ENCODE measurements at regions not wholly inside any gene's neighbourhood (a gene's known extent, or its start where the extent isn't known, plus 50 kb on each side); places are given as distances from the start of the nearest gene placed in this dataset.

DNA sequence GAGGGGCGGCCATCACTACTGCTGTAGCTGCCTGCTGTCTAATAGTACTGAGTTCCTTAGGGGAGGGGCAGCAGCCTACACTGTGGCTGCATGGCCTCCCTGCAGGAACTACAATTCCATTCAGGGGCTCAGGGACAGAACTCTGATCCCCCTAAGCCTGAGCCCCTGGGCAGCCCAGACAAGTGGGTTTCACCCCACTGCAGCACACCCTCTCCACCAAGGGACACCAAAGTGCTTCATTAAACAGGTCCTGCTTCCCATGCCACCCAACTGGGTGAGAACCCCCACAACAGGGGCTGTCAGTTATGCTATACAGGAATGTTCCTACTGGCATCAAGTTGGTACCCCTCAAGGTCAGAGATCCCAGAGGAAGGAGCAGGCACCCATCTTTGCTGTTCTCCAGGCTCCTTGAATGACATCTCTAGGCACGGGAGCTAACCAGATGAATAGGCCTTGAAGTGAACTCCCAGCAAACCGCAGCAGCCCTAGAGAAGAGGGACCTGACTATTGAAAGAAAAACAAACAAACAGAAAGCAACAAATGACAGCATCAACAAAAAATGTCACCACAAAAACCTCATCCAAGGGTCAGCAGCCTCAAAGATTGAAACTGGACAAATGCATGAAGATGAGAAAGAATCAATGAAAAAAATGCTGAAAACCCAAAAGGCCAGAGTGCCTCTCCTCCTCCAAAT is 437.4 kb downstream of the NUF2 start:
- H3K27ac ChIP-seq (ENCODE audit: insufficient read depth, low read depth, low read length), result no peak overlapping the region
- no peaks in the 10 kb centered on the region for H3K9me1 ChIP-seq (replicated peaks; ENCODE audit: control insufficient read depth, extremely low read depth, insufficient read depth, low read length)
- no peak for FAIRE-seq
- H3K27me3 ChIP-seq (ENCODE audit: control insufficient read depth in 2 of 2, insufficient read depth in 2 of 2, low read length in 2 of 2), result no peaks in the 10 kb centered on the region
- no peak overlapping the region for H2AFZ ChIP-seq (ENCODE audit: low read depth, low read length)
- H3K4me2 ChIP-seq (ENCODE audit: insufficient read depth, low read length), result no peak overlapping the region
- no peak overlapping the region for H3K9ac ChIP-seq (replicated peaks; ENCODE audit: extremely low read depth, insufficient read depth, low read length)
- DNase-seq (ENCODE audit: low read depth, low spot score), result no peak
- POLR2A ChIA-PET, result no interaction called here
- no peak for TF ChIP-seq EZH2 (IDR thresholded peaks at IDR 0.05; ENCODE audit: borderline replicate concordance, low read depth, low read length, severe bottlenecking)
- no TSS peak for BruUV-seq (replicated peaks)
- no peaks in the 10 kb centered on the region for H3K79me2 ChIP-seq (ENCODE audit: control insufficient read depth, insufficient read depth, low read length)
- intact Hi-C loops (cut with micrococcal nuclease), result no loop called here
- dilution Hi-C loops (cut with MboI; ENCODE audit: extremely low pct_ligation_motif_present, low sequenced_read_pairs), result no loop called here
- peaks cover 2% of the 10 kb centered on the region for H3K9me3 ChIP-seq (replicated peaks; ENCODE audit: control insufficient read depth, insufficient read depth, low read length)
- CTCF ChIA-PET, result no interaction called here
- no peaks in the 10 kb centered on the region for H4K20me1 ChIP-seq (replicated peaks; ENCODE audit: control insufficient read depth, extremely low read depth, insufficient read depth, low read length)
- no peak overlapping the region for H3K4me3 ChIP-seq (replicated peaks in 1 of 3; ENCODE audit: insufficient read depth in 1 of 3, low read depth in 1 of 3, low read length in 3 of 3)
- no peaks in the 10 kb centered on the region for H3K4me1 ChIP-seq (ENCODE audit: control insufficient read depth, extremely low read depth, insufficient read depth, low read length)
- no peaks in the 10 kb centered on the region for H3K36me3 ChIP-seq (ENCODE audit: control insufficient read depth in 2 of 2, extremely low read depth in 1 of 2, insufficient read depth in 2 of 2, low read length in 2 of 2)

DNA sequence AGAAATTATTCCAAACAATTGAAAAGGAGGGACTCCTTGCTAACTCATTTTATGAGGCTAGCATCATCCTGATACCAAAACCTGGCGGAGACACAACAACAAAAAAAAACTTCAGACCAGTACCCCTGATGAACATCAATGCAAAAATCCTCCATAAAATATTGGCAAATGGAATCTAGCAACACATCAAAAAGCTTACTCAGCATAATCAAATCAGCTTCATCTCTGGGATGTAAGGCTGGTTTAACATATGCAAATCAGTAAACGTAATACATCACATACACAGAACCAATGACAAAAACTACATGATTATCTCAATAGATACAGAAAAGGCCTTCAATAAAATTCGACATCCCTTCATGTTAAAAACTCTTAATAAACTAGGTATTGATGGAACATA is 440.1 kb downstream of the NUF2 start:
- dilution Hi-C loops (cut with MboI; ENCODE audit: extremely low pct_ligation_motif_present, low sequenced_read_pairs), result no loop called here
- CTCF ChIA-PET, result no interaction called here

More for the DNA sequence above, 440.1 kb downstream of the NUF2 start:
- no TSS peak for BruUV-seq (replicated peaks)
- Histone ChIP-seq H3K4me1 (ENCODE audit: control insufficient read depth, extremely low read depth, insufficient read depth, low read length) (no peaks in the 10 kb centered on the region), H3K79me2 (ENCODE audit: control insufficient read depth, insufficient read depth, low read length) (no peaks in the 10 kb centered on the region), H3K9me3 (replicated peaks; ENCODE audit: control insufficient read depth, insufficient read depth, low read length) (peaks cover 2% of the 10 kb centered on the region), H3K27ac (ENCODE audit: insufficient read depth, low read depth, low read length) (no peak overlapping the region), H3K27me3 (ENCODE audit: control insufficient read depth in 2 of 2, insufficient read depth in 2 of 2, low read length in 2 of 2) (no peaks in the 10 kb centered on the region), H4K20me1 (replicated peaks; ENCODE audit: control insufficient read depth, extremely low read depth, insufficient read depth, low read length) (no peaks in the 10 kb centered on the region), H2AFZ (ENCODE audit: low read depth, low read length) (no peak overlapping the region), H3K4me2 (ENCODE audit: insufficient read depth, low read length) (no peak overlapping the region), H3K36me3 (ENCODE audit: control insufficient read depth in 2 of 2, extremely low read depth in 1 of 2, insufficient read depth in 2 of 2, low read length in 2 of 2) (no peaks in the 10 kb centered on the region), H3K9me1 (replicated peaks; ENCODE audit: control insufficient read depth, extremely low read depth, insufficient read depth, low read length) (no peaks in the 10 kb centered on the region), H3K4me3 (replicated peaks in 1 of 3; ENCODE audit: insufficient read depth in 1 of 3, low read depth in 1 of 3, low read length in 3 of 3) (no peak overlapping the region), H3K9ac (replicated peaks; ENCODE audit: extremely low read depth, insufficient read depth, low read length) (no peak overlapping the region)
- no peak for DNase-seq (ENCODE audit: low read depth, low spot score)
- no peak for FAIRE-seq
- intact Hi-C loops (cut with micrococcal nuclease), result no loop called here
- TF ChIP-seq, protein P1, sequence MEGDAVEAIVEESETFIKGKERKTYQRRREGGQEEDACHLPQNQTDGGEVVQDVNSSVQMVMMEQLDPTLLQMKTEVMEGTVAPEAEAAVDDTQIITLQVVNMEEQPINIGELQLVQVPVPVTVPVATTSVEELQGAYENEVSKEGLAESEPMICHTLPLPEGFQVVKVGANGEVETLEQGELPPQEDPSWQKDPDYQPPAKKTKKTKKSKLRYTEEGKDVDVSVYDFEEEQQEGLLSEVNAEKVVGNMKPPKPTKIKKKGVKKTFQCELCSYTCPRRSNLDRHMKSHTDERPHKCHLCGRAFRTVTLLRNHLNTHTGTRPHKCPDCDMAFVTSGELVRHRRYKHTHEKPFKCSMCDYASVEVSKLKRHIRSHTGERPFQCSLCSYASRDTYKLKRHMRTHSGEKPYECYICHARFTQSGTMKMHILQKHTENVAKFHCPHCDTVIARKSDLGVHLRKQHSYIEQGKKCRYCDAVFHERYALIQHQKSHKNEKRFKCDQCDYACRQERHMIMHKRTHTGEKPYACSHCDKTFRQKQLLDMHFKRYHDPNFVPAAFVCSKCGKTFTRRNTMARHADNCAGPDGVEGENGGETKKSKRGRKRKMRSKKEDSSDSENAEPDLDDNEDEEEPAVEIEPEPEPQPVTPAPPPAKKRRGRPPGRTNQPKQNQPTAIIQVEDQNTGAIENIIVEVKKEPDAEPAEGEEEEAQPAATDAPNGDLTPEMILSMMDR (IDR thresholded peaks at IDR 0.05; ENCODE audit: extremely low read depth in 1 of 2, insufficient read depth in 1 of 2, low read depth in 1 of 2, low read length in 2 of 2), result no peak
- TF ChIP-seq, protein P2, sequence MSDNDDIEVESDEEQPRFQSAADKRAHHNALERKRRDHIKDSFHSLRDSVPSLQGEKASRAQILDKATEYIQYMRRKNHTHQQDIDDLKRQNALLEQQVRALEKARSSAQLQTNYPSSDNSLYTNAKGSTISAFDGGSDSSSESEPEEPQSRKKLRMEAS (IDR thresholded peaks at IDR 0.05; ENCODE audit: insufficient read depth, insufficient read length), result no peak
- TF ChIP-seq JUN (IDR thresholded peaks at IDR 0.05; ENCODE audit: borderline replicate concordance, insufficient read depth, insufficient read length, low read depth) (no peak), GATA2 (IDR thresholded peaks at IDR 0.05; ENCODE audit: insufficient read depth, insufficient read length, low read depth, low read length) (no peak)
- POLR2A ChIA-PET, result no interaction called here
